SKM-1 (cell line): ENCODE measurements at regions not wholly inside any gene's neighbourhood (a gene's known extent, or its start where the extent isn't known, plus 50 kb on each side); places are given as distances from the start of the nearest gene placed in this dataset.

Experiments
- DNase-seq: peaks from one replicate; lab custom pipeline; 2025; ENCODE audit not compliant: unreplicated experiment; lab: John Stamatoyannopoulos, UW

DNA sequence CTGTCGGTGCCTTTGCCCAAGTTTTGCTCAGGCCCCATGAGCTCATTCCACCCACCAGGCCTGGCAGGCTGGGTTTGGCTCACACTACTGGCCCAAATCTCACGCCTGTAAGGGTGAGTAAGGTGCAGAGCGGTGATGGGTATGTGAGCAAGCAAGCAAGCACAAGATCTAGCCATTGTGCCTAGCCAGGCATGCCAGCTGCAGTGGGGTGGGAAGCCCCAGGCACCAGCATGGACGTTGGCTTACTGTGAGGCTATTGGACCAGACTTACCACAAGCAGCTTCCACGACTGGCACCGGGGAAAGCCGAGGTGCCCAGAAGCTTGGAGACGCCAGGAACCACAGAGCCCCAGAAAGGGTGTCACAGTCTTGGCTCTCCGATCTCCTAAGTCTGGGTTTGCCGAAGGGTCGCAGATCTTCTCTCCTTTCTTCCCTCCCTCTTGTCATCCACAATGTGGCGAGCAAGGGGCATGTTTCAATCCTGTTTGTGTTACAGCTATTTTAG lies 2659.4 kb upstream of the PCDH20 start:
- no peak for DNase-seq

DNA sequence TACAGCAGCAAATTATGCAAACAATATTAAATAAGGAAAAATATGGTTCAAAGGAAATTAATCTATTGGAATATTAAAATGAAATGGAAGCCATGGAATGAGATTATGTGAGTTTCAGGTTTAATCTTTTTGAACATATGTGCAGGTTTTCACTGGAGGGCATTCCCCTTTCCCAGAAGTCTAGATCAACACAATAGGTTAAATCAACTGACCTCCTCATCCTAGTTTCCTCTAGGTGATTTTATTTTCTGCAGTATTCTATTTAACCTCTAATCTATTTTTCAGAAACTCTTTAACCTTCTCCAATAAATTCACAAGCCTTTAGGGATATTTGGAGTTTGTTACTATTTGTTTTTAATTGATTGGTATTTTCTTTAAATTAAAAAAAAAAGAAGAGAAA lies 2657.6 kb upstream of the PCDH20 start:
- no peak for DNase-seq

DNA sequence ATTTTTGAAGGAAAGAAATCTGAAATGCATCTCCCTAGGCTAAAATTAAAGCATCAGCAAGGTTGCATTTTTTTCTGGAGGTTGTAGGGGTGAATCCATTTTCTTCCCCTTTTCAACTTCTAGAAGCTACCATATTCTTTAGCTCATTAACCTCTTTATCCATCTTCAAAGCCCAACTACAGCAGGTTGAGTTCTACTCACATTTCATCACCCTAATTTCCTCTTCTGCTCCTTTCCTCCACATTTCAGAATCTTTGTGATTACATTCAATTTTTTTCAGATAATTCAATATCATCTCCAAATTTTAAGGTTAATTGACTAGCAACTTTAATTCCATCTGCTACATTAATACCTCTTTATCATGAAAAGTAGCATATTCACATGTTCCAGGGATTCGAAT lies 2655.7 kb upstream of the PCDH20 start:
- DNase-seq: no peak

DNA sequence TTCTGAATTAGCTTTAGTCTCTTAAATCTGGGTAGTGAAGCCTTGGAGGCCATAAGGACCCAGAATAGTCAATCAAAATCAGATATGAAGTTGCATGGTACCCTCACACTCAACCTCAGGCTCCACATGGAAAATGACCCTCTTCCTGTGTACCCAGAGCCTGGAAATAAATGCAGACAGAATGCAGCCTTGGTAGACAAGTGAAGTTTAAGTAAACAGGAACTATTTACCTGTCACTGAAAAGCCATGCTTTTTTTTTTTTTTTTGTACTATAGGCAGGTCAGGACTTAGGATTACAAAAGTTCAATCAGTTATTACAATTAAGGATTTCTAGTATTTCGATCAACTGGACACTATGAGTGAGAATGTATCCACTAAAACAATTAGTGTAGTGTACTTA lies 2654.2 kb upstream of the PCDH20 start:
- DNase-seq: no peak

DNA sequence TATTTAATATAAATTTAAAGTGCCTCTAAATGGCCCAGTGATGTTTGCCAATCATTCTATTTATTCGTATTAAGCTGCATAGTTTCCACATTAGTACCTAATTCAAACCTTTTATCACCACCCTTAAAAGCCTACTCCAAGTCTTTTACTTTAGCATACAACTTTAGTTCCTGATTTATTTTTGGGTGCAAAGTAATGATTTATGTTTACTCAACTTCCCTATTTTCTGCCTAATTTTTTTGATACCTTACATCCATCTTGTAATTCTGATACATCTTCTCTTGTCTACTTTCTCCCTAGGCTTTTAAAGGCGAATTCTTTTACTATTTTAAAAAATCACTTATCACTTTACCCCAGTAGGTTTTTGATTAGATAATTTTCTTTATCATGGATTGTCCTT lies 2651.1 kb upstream of the PCDH20 start:
- no peak for DNase-seq

DNA sequence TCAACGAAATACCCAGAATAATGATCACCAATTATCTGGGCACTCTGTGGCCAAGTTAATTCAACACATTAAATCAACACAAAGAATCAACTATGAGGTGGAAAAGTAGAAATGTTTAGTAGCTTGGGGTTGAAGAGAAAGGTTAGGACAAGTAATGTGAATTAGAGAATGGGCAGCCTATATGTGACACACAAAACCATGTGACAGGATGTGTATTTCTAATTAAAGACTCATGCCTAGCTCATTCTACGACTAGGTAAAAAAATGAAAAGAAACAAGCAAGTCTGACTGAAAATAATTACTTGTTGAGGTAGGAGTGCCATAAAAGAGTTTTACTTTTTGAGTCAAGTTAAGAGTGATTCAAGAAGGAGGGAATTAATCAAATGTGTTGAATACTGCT lies 2646.0 kb upstream of the PCDH20 start:
- no peak for DNase-seq

DNA sequence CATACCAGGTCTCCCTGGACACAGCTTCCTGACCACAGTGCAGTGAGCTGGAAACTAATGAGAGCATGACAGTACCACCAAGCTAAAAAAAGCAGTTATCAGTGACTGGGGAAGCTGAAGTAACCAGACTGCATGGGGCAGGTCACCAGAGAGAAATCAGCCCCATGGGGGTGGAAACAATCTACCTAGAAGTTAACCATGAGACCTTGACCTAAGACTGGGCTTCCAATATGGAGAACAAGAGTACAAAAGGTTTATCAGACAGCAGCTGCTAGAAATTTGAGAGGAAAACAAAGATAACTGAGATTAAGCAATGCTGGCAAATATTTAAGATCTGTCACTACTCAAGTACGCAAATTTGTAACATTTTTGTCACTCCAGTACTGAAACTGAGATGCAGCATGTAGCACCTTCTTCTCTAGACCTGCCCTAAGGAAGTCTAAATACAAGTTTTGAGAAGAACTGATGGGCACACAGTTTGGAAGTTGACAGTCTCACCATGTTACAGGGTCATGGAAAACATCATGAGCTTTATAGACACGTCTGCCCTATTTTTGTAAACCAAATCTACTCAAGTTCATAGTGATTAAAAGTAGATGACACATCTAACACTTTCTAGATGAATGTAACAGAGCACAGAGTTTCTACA lies 2641.8 kb upstream of the PCDH20 start:
- no peak for DNase-seq

DNA sequence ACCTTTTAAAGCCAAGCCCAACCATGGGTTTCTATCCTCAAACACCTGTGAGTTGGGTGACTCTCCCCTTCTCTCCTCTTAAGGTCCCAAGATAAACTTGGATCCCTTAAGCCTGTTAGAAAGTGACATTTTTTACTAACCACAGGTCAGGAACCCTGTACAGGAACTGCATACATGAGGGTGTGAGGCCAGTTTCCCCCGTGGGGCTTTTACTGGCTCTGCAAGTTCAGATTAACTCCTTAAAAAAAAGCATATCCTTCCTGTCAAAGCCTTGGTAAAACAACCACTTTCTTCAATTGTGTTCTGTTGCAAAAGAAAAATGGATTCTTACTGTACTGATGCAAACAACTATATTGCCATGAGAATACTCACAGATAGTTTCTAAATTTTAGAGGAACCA lies 2638.7 kb upstream of the PCDH20 start:
- DNase-seq: no peak

DNA sequence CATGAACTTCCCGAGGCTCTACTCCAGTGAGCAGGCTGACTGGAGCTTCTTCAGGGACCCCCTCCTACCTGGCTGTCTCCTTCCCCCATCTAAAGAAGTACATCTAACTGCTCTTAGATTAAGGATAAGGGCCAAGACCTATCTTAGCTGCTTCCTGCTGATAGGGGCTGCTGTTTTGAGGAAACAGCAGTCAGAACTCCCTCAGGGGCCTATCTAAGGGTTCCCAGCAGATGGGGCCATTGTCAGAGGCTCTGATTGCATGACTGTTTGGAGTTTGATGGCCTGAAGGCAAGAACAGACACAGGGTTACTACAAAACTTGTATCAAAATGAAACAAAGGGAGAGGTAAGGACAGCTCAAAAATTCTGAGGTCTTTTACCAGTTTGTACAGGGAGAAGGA lies 2636.9 kb upstream of the PCDH20 start:
- DNase-seq: no peak

DNA sequence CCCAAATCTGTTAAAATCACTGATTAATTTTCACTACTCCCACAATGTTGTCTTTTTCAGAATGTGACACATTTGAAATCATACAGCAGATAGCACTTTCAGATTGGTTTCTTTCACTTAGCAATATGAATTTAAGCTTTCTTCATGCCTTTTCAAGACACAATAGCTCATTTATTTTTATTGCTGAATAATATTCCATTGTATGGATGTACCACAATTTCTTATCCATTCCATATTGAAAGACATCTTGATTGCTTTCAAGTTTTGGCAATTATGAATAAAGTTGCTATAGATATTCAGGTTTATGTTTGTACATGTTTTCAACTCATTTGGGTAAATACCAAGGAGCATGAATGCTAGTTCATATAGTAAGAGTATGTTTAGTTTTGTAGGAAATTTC lies 2635.6 kb upstream of the PCDH20 start:
- no peak for DNase-seq

DNA sequence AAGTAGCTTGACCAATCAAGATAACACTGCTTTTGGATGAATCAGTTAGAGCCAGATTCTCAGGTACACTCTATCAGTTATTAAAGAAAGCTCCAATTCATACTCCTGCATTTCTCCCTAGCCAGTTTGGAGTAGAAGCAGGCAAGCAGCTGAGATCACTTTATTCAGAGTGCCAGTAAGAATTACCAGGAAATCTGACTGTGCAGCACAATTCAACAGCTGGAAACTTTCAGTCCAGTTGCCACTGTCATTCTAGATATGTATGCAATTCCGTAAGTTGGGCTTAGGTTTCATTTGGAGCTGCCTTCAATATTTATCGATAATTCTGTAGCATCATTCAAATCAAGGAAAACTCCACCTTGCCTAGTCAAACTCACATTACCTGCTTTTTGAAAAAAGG lies 2625.6 kb upstream of the PCDH20 start:
- DNase-seq: no peak

DNA sequence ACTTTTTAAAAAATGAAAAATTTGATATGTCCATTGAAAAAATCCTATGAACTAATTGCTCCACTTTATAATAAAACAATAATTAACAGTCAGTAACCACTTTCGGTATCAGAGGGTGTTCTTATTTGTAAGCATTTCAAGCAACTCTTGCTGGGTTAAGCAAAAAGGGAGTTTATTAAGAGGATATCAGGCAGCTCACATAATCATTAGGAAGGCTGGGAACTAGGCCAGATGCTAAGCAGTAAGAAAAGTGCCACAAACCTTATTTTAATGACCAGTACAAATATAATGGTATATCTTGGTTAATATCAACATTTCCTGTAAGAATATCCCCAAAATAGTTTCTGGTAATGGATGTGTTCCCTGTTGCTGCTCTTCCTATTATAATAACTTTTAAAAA lies 2618.3 kb upstream of the PCDH20 start:
- no peak for DNase-seq

DNA sequence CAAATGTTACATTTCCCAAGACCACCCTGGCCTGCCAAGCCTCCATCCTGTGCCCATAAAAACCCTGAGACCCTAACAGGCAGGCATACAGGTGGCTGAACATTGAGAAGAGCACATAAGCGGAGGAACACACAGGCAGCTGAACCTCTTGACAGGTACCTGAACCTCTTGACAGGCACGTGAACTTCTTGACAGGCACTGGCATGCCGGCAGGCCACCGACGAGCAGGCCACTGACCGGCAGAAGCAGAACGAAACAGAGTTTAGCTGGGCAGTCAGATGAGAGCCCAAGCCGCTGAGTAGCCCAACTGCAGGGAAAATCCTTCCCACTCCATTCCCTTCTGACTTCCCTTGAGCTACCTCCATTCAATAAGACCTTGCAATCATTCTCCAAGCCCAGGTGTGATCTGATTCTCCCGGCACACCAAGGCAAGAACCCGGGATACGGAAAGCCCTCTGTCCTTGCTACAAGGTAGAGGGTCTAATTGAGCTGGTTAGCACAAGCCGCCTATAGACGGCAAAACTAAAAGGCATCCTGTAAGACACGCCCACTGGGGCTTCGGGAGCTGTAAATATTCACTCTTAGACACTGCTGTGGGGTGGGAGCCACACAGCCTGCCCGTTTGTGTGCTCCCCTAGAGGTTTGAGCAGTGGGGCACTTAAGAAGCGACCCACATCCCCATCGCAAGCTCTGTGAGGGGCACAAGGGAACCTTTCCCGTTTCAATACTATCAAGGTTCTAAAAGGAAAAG lies 2613.9 kb upstream of the PCDH20 start:
- no peak for DNase-seq

DNA sequence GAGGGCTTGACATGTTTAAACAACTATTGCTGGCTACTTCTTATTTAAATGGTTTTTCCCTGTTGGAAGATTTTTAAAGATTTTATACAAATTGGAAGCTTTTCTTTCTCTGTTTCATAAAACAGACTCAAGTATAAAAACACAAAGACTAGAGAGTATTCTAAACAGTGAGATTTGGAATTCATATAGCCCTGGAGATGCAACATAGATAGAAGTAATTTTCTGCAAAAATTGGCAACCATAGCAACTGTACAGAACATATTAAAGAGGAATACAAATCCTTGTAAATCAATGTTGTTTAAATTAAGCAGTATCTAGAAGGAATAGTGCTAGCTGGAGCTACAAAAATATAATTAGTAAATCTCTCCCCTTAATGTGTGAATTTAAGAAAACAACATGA lies 2612.9 kb upstream of the PCDH20 start:
- DNase-seq: no peak

DNA sequence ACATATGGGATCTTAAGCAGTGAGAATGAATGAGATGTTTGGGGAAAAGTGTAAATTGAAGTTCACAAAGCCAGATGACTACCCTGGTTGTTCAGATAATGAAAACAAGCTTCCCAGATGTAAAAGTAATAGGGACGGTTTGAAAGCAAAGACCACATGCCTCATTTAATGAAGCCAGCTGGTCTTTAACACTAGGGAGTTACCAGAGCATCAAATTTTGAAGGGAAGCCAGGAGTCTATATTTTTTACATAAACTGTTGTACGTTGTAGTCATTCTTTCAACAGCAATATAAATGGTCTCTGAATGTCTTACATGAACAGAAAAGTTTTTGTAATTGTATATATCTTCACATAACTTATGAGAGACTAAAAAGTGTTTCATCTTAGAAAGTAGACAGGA lies 2604.5 kb upstream of the PCDH20 start:
- DNase-seq: no peak

DNA sequence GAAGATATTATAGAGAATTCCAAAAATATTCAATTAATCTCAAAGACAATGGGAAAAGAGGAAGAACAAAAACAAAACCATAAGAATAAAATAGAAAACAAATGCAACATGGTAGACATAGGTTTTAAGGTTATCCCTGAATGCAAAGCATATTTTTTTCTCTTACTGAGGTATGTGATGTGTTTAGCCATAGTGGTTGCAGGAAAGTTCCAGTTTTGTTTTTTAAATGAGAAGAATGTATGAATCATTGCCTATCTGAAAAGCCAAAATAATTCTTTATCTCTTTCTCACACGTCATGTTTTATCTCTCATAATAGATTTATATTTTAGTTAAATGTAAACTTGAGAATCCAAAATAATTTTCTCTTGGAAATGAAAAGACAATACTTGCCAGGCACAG lies 2591.7 kb upstream of the PCDH20 start:
- no peak for DNase-seq

DNA sequence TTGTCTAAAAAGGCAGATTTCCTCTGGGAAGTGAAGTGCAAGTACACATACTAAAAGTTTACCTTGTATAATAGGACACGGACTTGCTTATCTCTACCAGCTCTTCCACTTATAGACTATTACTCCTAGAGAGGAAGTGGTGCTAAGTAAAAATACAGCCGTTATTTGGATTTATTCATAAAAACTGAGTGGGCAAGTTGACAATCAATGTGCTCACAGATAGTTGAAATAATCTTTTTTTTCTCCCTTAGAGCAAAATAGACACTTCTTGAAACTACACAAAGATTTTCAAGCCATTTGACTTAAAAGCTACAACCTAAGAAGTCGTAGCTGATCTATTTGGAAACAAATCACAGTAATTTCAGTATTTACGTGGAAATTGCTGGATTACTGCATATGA lies 2584.7 kb upstream of the PCDH20 start:
- no peak for DNase-seq

DNA sequence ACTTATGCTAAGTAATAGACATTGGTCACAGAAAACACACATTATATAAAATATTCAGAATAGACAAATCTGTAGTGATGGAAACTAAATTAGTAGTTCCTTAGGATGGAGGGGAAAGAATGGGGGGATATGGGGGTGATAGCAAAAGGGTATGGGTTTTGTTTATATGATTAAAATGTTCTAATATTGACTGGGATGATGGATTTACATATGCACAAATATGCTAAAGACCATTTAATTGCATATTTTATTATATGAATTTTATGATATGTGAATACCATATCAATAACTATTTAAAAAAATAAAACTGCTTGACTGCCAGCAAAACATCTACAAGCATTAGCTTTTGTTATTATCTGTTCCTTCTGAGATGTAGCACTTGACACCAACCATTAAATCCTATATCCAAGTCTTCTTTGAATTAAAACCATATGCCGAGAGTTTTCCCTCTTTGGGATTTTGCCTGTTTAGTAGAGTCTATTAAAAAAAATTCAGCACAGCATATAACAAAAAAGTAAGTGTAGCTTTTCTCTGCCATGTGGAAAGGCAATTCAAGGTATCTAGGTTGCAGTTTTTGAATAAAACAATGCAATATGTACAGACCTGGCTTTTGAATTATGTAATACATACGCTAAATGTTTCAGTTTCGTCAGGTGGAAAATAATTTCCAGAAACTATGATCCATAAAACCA lies 2584.1 kb upstream of the PCDH20 start:
- no peak for DNase-seq

DNA sequence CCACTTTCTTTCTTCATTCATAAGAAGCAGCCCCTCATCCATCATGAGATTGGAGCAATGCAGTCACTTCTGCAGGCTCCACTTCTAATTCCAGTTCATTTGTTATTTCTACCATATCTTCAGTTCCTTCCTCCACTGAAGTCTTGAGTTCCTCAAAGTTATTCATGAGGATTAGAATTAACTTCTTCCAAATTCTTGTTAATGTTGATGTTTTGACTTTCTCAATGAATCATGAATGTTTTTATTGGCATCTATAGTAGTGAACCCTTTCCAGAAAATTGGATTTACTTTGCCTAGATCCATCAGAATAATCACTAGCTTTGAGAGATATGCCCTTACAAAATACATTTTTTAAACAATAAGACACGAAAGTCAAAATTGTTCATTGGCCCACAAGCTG lies 2567.7 kb upstream of the PCDH20 start:
- no peak for DNase-seq

DNA sequence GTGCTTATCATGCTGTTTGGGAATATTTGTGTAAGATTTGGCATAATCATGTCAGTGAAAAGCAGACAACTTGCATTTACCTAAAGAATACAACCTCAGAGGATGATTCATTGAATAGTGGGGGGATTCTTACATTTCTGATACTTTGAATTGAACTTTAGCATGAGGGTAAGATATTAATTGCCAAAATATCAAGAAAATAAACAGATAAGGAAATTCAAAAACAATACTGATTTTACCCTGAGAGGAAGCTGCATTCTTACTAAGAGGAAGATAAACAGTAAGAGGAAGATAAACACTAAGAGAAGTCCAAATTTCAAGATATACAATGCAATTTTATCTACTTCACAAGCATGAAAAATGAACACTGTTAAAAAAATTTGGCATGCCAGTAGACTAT lies 2564.3 kb upstream of the PCDH20 start:
- DNase-seq: no peak

DNA sequence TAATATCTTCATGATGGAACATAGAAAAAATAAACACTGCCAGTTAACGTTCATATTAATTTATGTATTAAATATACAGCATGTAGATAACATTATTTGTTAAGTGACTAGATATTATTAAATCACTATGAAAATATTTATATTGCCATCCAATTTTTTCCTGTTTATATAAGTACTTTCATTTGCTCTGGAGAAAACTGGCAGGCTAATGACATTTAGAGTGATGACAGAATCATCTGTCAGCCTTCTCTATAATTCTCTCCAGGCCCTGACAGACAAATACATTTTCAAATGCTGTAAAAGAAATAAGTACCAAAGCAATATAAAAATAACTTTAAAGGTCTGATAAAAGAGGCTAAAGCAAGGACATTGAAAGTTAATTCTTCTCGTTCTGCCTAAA lies 2556.7 kb upstream of the PCDH20 start:
- no peak for DNase-seq

DNA sequence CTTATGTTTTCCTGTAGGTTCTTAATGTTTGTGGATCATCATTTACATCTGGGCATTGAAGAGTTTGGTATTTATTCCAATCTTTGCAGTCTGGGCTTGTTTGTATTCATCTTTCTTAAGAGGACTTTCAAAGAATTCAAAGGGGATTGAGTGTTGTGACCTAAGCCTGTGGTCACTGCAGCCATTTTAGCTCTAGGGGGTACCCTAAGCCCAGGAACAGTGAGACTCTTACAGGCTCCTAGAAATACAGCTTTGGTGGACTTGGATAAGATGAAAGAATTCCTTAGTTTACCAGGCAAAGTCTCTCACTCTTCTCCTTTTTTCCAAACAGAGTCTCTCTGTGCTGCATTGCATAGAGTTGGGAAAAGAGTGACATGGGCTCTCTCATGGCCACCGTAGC lies 2539.0 kb upstream of the PCDH20 start:
- DNase-seq: no peak
